OCI-LY7 (cell line): ENCODE measurements at regions not wholly inside any gene's neighbourhood (a gene's known extent, or its start where the extent isn't known, plus 50 kb on each side); places are given as distances from the start of the nearest gene placed in this dataset.

ENCODE experiments used
- BruUV-seq: library from RNA; stranded (reverse); fragments of 400-500 nt; replicated peaks from 2 replicates; lab custom pipeline; 2021; lab: Mats Ljungman, UMichigan
- CTCF ChIA-PET: fragments of 300-600 bp; sonication (Branson Sonifier 250); formaldehyde crosslinking; loops from one replicate; lab custom pipeline; 2022; ENCODE audit warnings: antibody characterized with exemption; ENCODE audit not compliant: unreplicated experiment; lab: Charles Lee
- POLR2A ChIA-PET: fragments of 300-600 bp; sonication (Branson Sonifier 250); formaldehyde crosslinking; loops from one replicate; lab custom pipeline; 2022; ENCODE audit warnings: antibody characterized with exemption; lab: Charles Lee
- DNase-seq: peaks from one replicate; pipeline ENCODE4 v3.0.0-alpha.2; 2015; ENCODE audit warnings: low spot score
- H2AFZ ChIP-seq: fragments of 200-600 bp; sonication (generic), shearing (Covaris generic); 2 replicates; pipeline ENCODE4 v1.6.1; 2014; ENCODE audit warnings: mild to moderate bottlenecking, antibody characterized with exemption, low read length, moderate library complexity
- H3K27ac ChIP-seq: fragments of 200-600 bp; sonication (generic); 2 replicates; pipeline ENCODE4 v1.5.1; 2014; ENCODE audit warnings: mixed run types, low read depth, mild to moderate bottlenecking, moderate library complexity, low read length, inconsistent platforms; ENCODE audit not compliant: poor library complexity, severe bottlenecking
- H3K36me3 ChIP-seq: fragments of 200-600 bp; sonication (generic); 2 replicates; pipeline ENCODE4 v1.6.1; 2014; ENCODE audit warnings: mild to moderate bottlenecking, antibody characterized with exemption, low read length, moderate library complexity, mixed read lengths; ENCODE audit not compliant: insufficient read depth
- H3K4me1 ChIP-seq: fragments of 200-600 bp; sonication (generic); 2 replicates; pipeline ENCODE4 v1.5.1; 2014; ENCODE audit warnings: mild to moderate bottlenecking, low read length; ENCODE audit not compliant: insufficient read depth, poor library complexity, severe bottlenecking
- H3K4me2 ChIP-seq: fragments of 200-600 bp; sonication (generic); 2 replicates; pipeline ENCODE4 v1.6.1; 2014; ENCODE audit warnings: mild to moderate bottlenecking, low read length
- H3K4me3 ChIP-seq: fragments of 200-600 bp; sonication (generic); 2 replicates; pipeline ENCODE4 v1.5.1; 2014; ENCODE audit warnings: mild to moderate bottlenecking, low read depth, low read length; ENCODE audit not compliant: poor library complexity, severe bottlenecking
- H3K79me2 ChIP-seq: fragments of 200-600 bp; sonication (generic); 2 replicates; pipeline ENCODE4 v1.6.1; 2016; ENCODE audit warnings: low read depth, mild to moderate bottlenecking, low read length, moderate library complexity, mixed read lengths; ENCODE audit not compliant: insufficient read depth
- H3K9me2 ChIP-seq: fragments of 200-600 bp; sonication (generic); 2 replicates; pipeline ENCODE4 v1.6.1; 2016; ENCODE audit warnings: mild to moderate bottlenecking, low read length, mixed read lengths; ENCODE audit not compliant: insufficient read depth
- H3K9me3 ChIP-seq: fragments of 200-600 bp; sonication (generic); 2 replicates; pipeline ENCODE4 v1.6.1; 2014; ENCODE audit warnings: mild to moderate bottlenecking, mixed run types, low read length, mixed read lengths
- H4K20me1 ChIP-seq: fragments of 200-600 bp; sonication (generic); 2 replicates; pipeline ENCODE4 v1.6.1; 2014; ENCODE audit warnings: mild to moderate bottlenecking, antibody characterized with exemption, low read length, moderate library complexity, mixed read lengths; ENCODE audit not compliant: insufficient read depth
- CTCF ChIP-seq: fragments of 200-600 bp; sonication (generic); conservative IDR thresholded peaks from 2 replicates; pipeline ENCODE4 v1.5.1; 2014; ENCODE audit warnings: mild to moderate bottlenecking, antibody characterized with exemption, low read length, moderate library complexity, mixed read lengths
- EZH2phosphoT487 ChIP-seq: fragments of 200-600 bp; sonication (generic); IDR thresholded peaks from 2 replicates; pipeline ENCODE4 v1.6.1; 2018; ENCODE audit warnings: low read depth, borderline replicate concordance, mild to moderate bottlenecking, mixed run types, antibody characterized with exemption, low read length, moderate library complexity, mixed read lengths
- intact Hi-C: fragments of 100-400 bp; cut with micrococcal nuclease; formaldehyde crosslinking; loops from one replicate; pipeline ENCODE4 v1.10.0; 2022; ENCODE audit not compliant: unreplicated experiment

- intact Hi-C loops: no loop called here
- CTCF ChIA-PET: no interaction called here
These were observed 233.8 kb upstream of the CPEB2 start for GRCh38 chr4:14768449-14768848.

GRCh38 chr4:14769993-14770392 lies 232.3 kb upstream of the CPEB2 start:
- Histone ChIP-seq H3K79me2 (no peaks in the 10 kb centered on the region), H3K36me3 (no peaks in the 10 kb centered on the region), H2AFZ (no peak overlapping the region), H3K4me3 (no peak overlapping the region), H3K27ac (no peak overlapping the region), H3K4me1 (peaks cover 6% of the 10 kb centered on the region), H3K4me2 (no peak overlapping the region), H3K9me3 (no peaks in the 10 kb centered on the region), H3K9me2 (no peaks in the 10 kb centered on the region), H4K20me1 (no peaks in the 10 kb centered on the region)
- no TSS peak for BruUV-seq
- intact Hi-C loops: no loop called here
- POLR2A ChIA-PET: no interaction called here
- TF ChIP-seq EZH2phosphoT487 (no peak), CTCF (no peak)
- CTCF ChIA-PET: no interaction called here
- no peak for DNase-seq

More at GRCh38 chr4:14768449-14768848, 233.8 kb upstream of the CPEB2 start:
- H3K4me1 ChIP-seq: peaks cover 6% of the 10 kb centered on the region
- no peak overlapping the region for H2AFZ ChIP-seq
- H3K79me2 ChIP-seq: no peaks in the 10 kb centered on the region
- no peak overlapping the region for H3K4me3 ChIP-seq
- no peak for DNase-seq
- H4K20me1 ChIP-seq: no peaks in the 10 kb centered on the region
- no peaks in the 10 kb centered on the region for H3K36me3 ChIP-seq
- H3K4me2 ChIP-seq: no peak overlapping the region
- H3K9me2 ChIP-seq: no peaks in the 10 kb centered on the region
- no TSS peak for BruUV-seq
- POLR2A ChIA-PET: no interaction called here
- no peak overlapping the region for H3K27ac ChIP-seq
- TF ChIP-seq CTCF (no peak), EZH2phosphoT487 (no peak)
- no peaks in the 10 kb centered on the region for H3K9me3 ChIP-seq

- Histone ChIP-seq H3K79me2 (no peaks in the 10 kb centered on the region), H3K4me1 (peaks cover 6% of the 10 kb centered on the region), H2AFZ (no peak overlapping the region), H3K4me2 (no peak overlapping the region), H3K27ac (no peak overlapping the region), H3K9me3 (no peaks in the 10 kb centered on the region), H3K36me3 (no peaks in the 10 kb centered on the region), H4K20me1 (no peaks in the 10 kb centered on the region), H3K4me3 (no peak overlapping the region), H3K9me2 (no peaks in the 10 kb centered on the region)
- ChIA-PET CTCF (no interaction called here), POLR2A (interaction anchor here (0.5 to 1.1 kb wide), 4 partner anchors 25 to 908 kb away, joined by 3 to 4 read pairs (median 3); no protein-coding TSS in a partner anchor)
- DNase-seq: no peak
- no TSS peak for BruUV-seq
- TF ChIP-seq EZH2phosphoT487 (no peak), CTCF (no peak)
- intact Hi-C loops: no loop called here
These were observed 231.2 kb upstream of the CPEB2 start for GRCh38 chr4:14771094-14771493.
